ENCODE measurements at regions not wholly inside any gene's neighbourhood (a gene's known extent, or its start where the extent isn't known, plus 50 kb on each side); places are given as distances from the start of the nearest gene placed in this dataset.
A peak's percentile ranks its signal among the peaks of the same experiment; 100 is the strongest.
"Not testable (repeated sequence)": the region's sequence is repeated elsewhere in the genome, so short reads cannot be mapped to it uniquely, and the experiment has no call there.

DNA sequence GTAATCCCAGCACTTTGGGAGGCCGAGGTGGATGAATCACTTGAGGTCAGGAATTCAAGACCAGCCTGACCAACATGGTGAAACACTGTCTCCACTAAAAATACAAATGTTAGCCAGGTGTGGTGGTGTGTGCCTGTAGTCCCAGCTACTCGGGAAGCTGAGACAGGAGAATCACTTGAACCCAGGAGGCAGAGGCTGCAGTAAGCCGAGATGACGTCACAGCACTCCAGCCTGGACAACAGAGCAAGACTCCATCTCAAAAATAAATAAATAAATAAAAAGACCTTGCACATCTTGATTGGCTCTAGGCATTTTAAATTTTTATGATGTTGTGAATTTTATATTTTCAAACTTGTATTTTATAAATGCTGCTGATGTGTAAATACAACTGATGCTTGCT is 141.7 kb downstream of the ARRDC3 start:
- FAIRE-seq: not testable (repeated sequence)

DNA sequence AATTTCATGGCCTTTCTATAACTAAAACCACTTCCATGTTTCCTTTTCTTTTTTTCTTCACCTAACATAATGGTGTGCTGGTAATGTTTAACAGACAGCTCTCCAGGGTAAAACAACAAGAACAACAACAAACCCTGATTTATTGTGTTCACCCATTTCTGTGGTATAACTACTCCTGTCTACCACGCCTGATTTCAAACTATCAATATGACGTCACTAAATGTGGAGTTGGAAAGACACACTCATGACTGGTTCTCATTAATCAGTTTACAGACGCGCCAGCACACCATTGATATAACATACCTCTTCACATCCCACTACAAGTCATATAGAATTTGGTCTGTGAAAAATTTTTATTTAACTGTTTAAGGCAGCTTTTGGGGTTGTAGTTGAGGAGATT is 142.9 kb downstream of the ARRDC3 start:
- no peak for FAIRE-seq

DNA sequence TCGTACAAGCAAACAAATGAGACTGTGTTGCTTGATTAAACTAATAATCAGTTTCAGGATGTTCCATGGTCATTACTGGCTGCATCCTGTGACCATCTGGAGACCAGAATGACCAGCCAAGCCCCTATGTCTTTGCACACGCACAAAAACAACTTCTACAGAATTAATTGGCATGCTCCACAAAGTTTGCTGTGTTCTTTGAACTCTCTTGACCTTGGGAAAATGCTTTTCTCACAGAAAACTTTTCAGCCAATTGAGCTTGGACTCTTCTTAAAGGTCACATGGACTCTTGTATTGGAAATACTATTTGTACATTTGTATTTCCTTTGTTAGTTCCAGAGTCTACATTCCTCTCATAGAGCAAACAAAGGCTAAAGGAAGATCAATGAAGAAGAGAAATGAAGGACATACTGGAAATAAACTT is 147.8 kb downstream of the ARRDC3 start:
- FAIRE-seq: peak; percentile 79

GRCh38 chr5:91232523-91232922 is 150.6 kb downstream of the ARRDC3 start:
- no peak for FAIRE-seq

GRCh38 chr5:91229031-91229727 is 153.9 kb downstream of the ARRDC3 start:
- FAIRE-seq: no peak

- no peak for FAIRE-seq
Measured at GRCh38 chr5:91228188-91228587, 154.9 kb downstream of the ARRDC3 start.

GRCh38 chr5:91225848-91226686 is 157.1 kb downstream of the ARRDC3 start:
- FAIRE-seq: no peak

DNA sequence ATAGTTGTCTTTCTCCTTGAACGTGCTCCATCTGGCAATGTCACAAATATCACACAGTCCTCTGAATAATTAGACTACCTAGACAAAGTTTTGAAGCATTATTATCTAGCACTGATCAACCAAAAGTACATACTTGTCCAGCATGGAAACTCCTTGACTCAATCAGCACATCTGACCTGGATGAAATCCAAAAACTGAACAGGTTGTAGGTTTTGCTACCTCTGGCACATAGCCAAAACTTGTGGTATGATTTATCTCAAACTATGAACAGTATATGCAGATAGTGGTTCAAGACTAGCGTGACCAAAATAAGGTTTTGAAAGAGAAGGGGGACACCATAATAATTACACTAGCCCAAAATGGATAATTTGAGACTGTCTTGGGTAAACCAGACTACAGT is 158.1 kb downstream of the ARRDC3 start:
- no peak for FAIRE-seq

DNA sequence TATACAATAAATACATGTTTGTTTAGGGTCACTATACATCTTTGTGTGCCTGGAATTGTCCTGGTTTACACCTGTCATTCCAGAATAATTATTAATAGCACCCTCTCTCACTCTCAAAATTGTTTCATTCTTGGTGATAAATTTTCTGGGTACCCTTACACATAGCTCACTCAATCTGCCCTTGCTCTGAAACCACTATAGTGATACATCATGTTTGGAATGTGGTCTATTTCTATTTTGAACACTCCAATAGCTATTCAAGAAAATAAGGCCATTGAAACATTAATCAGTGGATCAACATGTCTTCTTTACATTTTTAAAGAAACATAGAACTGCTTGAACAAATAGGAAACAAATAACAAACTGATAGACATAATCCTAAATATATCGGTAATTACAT is 158.7 kb downstream of the ARRDC3 start:
- no peak for FAIRE-seq

DNA sequence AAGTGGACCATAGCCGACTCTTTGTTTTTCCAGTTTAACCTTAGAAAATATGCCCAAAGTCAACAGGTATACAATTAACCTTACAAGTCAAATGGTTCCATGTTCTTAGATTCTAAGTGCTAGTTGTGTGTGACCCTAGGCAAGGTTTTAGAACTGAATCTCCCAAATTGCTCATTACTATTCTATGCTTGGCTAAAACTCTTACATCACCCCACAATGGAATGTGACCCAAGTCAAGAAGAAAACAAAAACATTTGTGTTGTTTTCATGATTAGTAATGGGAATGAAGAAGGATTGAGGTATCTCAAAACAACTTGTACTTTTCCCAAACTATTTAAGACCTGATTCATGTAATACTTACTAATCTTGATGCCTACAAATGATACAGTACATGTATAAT is 159.2 kb downstream of the ARRDC3 start:
- peak; percentile 57 for FAIRE-seq

- no peak for FAIRE-seq
Measured at GRCh38 chr5:91222482-91222881, 160.6 kb downstream of the ARRDC3 start.

- FAIRE-seq: no peak
Measured at GRCh38 chr5:91221917-91222316, 161.2 kb downstream of the ARRDC3 start.

DNA sequence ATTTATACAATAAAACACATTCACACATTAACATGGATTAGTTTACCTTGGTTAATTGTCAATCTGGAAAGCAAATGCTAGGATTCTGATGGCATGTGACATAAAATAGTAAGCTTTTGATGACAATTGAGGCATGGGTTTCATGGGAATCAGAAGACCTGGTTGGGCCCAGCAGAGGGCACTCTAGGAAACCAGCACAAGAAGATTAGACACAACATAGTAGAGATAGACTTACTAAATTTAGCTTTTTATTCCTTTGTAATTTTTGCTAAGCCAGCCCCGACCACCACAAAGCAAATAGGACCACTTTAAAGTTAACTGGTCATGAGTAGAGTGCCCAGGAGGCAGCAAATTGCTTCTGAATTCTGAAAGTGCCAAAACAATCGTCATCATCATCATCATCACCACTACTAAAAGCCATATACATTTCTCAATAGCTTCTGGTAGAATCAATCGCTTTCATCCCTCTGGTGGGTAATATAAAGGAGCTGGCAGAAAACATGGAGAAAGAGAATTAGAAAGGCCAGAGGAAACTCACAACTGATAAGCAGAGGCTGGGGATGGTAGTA is 163.2 kb downstream of the ARRDC3 start:
- no peak for FAIRE-seq

DNA sequence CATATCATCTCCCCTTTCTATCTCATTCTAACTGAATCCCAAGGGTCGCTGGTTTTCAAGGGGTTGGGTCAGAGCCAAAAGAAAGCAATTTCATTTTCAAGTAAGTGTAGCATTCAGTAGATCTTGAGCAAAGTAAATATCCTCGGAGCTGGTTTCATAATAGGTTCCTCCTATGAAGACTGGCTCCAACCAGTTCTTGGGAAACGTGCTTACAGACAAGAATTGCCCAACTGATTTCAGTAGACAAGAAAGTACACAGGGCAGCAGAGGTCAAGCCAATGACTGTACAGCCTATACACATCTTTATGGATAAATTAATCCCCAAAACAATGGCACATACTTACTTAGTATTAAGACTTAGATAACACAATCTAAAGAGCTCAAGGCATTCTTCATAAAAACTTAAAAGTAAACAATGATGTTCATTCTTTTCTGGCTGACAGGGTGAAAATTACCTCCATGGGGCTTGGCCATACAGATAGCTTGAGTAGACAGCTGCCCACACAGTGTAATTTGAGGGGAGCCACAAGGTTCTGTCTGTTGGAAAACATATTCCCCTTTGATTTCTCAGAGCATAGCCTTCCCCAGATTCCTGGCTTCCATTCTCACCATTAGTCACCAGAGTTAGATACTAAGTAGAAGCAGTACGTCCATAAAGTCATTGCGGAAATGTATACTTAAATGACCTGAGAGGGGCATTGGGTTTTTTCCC is 163.9 kb downstream of the ARRDC3 start:
- no peak for FAIRE-seq

DNA sequence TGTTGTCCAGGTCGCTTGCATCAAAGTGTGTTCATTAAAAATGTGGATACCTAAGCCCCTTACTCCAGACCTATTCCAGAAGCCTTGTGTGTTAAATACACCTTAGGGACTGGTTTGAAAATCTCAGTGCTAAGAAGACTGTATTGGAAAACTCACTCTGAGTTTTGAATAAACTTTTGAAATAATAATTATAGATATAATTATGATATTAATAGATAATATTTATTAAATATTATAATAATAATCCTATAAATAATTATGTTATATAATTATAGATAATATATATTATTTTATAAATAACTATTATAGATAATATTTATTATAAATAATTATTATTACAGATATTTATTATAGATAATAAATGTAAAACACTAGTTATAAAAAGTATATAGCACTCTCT is 165.3 kb downstream of the ARRDC3 start:
- FAIRE-seq: peak; percentile 70

- FAIRE-seq: no peak
Measured at GRCh38 chr5:91214571-91214970, 168.5 kb downstream of the ARRDC3 start.

Measured in endometrium (tissue), 2 donors.